HG03571 (cell line): ENCODE measurements at regions not wholly inside any gene's neighbourhood (a gene's known extent, or its start where the extent isn't known, plus 50 kb on each side); places are given as distances from the start of the nearest gene placed in this dataset.
A peak's percentile ranks its signal among the peaks of the same experiment; 100 is the strongest.
"Not testable (repeated sequence)": the region's sequence is repeated elsewhere in the genome, so short reads cannot be mapped to it uniquely, and the experiment has no call there.

ENCODE experiments used
- ATAC-seq: cut with Tn5 transposase; IDR thresholded peaks from one replicate; pipeline ENCODE4 v1.9.1; 2021; ENCODE audit not compliant: unreplicated experiment

GRCh38 chr2:2902547-2903281 lies 474.9 kb downstream of the EIPR1 start:
- no peak for ATAC-seq

- ATAC-seq = peak; percentile 85
These were observed 476.0 kb downstream of the EIPR1 start for GRCh38 chr2:2901384-2902345.

- no peak for ATAC-seq
These were observed 477.8 kb downstream of the EIPR1 start for GRCh38 chr2:2899826-2900225.

GRCh38 chr2:2898744-2899143 lies 478.9 kb downstream of the EIPR1 start:
- no peak for ATAC-seq

GRCh38 chr2:2896643-2897042 lies 481.0 kb downstream of the EIPR1 start:
- ATAC-seq = no peak

GRCh38 chr2:2896011-2896410 lies 481.6 kb downstream of the EIPR1 start:
- ATAC-seq = no peak

- not testable (repeated sequence) for ATAC-seq
These were observed 483.6 kb downstream of the EIPR1 start for GRCh38 chr2:2894011-2894410.

GRCh38 chr2:2892892-2893291 lies 484.7 kb downstream of the EIPR1 start:
- ATAC-seq = no peak

- no peak for ATAC-seq
These were observed 485.2 kb downstream of the EIPR1 start for GRCh38 chr2:2892378-2892777.

GRCh38 chr2:2890901-2891300 lies 486.7 kb downstream of the EIPR1 start:
- ATAC-seq = no peak

GRCh38 chr2:2890246-2890645 lies 487.4 kb downstream of the EIPR1 start:
- no peak for ATAC-seq

- no peak for ATAC-seq
These were observed 488.0 kb downstream of the EIPR1 start for GRCh38 chr2:2889646-2890045.

GRCh38 chr2:2889141-2889540 lies 488.5 kb downstream of the EIPR1 start:
- ATAC-seq = no peak

GRCh38 chr2:2887772-2888387 lies 489.7 kb downstream of the EIPR1 start:
- ATAC-seq = no peak

GRCh38 chr2:2886922-2887321 lies 490.7 kb downstream of the EIPR1 start:
- no peak for ATAC-seq

GRCh38 chr2:2881499-2881898 lies 496.1 kb downstream of the EIPR1 start:
- ATAC-seq = no peak

- ATAC-seq = no peak
These were observed 496.7 kb downstream of the EIPR1 start for GRCh38 chr2:2880938-2881337.

- peak; percentile 100 for ATAC-seq
These were observed 497.8 kb downstream of the EIPR1 start for GRCh38 chr2:2879781-2880180.

GRCh38 chr2:2879071-2879470 lies 498.5 kb downstream of the EIPR1 start:
- ATAC-seq = no peak

- ATAC-seq = no peak
These were observed 500.2 kb downstream of the EIPR1 start for GRCh38 chr2:2877427-2877826.

- ATAC-seq = no peak
These were observed 501.0 kb downstream of the EIPR1 start for GRCh38 chr2:2876331-2877221.
